ENCODE measurements at regions not wholly inside any gene's neighbourhood (a gene's known extent, or its start where the extent isn't known, plus 50 kb on each side); places are given as distances from the start of the nearest gene placed in this dataset.
A peak's percentile ranks its signal among the peaks of the same experiment; 100 is the strongest.
"Not testable (repeated sequence)": the region's sequence is repeated elsewhere in the genome, so short reads cannot be mapped to it uniquely, and the experiment has no call there.

DNA sequence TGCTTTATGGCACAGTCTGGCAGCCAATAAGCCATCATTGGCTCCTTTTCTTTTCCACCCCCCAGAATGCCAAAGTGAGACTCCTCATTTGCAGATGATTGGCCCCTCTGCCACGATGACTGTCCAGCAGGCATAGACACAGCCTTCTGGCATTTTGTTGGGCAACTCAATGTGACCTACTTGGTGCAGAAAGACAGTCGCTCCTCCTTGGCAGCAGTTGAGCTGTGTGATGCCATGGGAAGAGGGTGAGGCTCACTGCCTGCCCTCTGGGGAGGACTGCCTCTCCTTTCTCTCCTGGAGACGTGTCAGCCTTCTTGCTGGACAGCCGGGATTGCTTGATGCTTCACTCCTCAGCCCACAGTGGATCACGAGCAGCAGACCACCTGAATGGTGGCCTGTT lies 264.9 kb downstream of the C12orf75 start:
- DNase-seq: no peak

DNA sequence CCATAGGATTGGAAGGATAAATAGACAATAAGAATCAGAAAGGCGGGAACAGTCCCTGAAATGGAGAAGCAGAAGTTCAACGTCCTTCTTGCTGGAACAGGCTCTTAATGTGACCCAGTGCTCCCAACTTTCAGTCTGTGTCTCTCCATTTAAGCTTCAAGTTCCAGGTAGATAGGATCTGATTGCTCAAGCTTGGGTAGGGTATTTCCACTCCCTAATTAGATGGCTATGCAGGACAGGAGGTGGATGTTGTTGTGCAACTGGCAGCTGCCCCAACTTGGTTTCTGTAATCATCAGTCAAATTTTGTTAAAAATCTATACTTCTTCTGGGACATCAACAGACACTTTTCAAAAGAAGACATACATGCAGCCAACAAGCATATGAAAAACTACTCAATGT lies 266.2 kb downstream of the C12orf75 start:
- no peak for DNase-seq

DNA sequence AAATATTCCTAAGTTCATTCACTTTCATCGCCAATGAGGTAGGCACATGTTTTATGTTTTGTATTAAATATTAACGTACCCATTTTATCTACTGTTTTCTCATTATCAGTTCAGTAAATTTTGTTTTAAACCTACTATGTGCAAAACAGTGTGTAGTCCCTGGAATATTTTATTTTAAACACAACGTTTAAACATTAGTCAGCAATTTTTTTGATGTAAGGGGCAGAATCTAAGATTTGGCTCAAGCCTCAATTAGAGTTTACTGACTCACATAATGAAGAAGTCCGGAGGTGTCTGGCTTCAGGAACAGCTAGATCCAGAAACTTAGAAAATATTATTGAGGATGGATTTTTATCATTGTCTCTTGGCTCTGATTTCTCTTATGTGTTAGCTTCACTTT lies 267.5 kb downstream of the C12orf75 start:
- no peak for DNase-seq

DNA sequence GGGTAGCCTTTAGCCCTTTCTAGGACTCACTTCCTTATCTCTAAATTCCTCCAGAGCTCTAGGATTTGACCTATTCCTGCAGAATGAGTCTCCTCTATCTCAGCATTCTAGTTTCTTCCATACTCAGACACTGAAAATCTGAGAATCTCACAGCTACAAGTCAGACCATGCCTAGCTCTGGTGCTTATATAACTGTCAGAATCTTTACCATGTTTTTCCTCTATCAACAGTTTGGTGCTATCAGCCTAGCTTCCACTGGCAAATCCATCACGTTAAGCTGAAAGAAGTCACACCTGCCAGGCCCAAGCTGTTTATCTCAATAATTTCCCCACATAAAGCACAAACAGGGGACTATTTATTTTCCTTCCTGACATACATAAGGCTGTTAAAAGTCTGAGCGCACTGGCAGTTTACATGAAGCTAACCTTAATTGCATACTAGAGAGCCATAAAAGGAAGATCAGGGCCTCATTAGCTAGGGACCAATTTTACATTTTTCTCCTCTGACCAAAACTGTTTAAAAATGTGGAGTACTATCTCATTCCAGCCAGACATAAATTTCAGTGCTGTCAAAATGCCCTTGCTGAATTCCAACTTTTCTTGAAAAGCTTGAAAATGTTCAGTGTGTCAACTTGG lies 270.5 kb downstream of the C12orf75 start:
- DNase-seq: no peak

DNA sequence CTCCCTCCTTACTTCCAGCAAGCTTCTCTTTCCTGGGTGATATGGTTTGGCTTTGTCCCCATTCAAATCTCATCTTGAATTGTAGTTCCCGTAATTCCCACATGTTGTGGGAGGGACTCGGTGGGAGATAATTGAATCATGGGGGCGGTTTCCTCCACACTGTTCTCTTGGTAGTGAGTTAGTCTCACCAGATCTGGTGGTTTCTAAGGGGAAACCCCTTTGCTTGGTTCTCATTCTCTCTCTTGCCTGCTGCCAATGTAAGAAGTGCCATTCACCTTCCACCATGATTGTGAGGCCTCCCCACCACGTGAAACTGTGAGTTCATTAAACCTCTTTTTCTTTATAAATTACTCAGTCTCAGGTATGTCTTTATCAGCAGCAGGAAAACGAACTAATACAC lies 271.8 kb downstream of the C12orf75 start:
- DNase-seq: not testable (repeated sequence)

DNA sequence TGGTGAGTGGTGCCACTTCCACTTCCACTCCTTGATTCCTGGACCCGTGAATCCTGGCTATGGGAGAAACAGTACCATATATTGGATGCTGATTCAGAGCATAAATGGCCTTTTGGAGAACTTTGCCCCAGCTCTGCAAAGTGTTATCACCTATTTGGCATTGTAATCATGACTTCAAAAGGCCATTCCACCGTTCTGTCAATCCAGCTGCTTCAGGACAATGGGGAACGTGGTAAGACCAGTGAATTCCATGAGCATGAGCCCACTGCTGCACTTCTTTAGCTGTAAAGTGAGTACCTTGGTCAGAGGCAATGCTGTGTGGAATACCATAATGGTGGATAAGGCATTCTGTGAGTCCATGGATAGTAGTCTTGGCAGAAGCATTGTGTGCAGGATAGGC lies 273.8 kb downstream of the C12orf75 start:
- not testable (repeated sequence) for DNase-seq

DNA sequence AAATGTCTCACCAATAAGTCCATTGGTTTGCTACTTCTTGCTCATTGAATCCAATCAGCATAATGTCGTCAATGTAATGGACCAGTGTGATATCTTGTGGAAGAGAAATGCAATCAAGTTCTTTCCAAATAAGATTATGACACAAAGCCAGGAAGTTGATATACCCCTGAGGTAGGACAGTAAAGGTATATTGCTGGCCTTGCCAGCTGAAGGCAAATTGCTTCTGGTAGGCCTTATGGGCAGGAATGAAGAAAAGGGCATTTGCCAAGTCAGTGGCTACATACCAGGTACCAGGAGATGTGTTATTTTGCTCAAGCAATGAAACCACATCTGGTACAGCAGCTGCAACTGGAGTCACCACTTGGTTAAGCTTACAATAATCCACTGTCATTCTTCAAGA lies 276.1 kb downstream of the C12orf75 start:
- DNase-seq: not testable (repeated sequence)

DNA sequence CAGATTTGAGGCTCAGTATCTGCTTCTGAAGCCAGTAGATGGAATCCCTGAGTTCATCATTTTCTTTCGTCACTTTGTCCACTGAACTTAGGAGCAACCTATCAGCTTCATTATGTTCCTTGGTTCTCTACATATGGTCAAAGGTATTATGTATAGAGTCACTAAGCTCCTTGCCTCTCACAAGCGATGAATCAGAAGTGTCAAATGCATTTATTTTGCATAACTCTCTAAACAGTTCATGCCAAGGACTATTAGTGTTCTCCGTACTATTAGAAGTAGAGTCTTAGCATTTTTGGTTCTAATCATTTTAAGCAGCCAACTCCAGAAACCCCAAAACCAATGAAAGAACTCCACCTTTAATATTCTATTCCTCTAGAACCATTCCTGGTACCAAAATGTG lies 278.5 kb downstream of the C12orf75 start:
- not testable (repeated sequence) for DNase-seq

DNA sequence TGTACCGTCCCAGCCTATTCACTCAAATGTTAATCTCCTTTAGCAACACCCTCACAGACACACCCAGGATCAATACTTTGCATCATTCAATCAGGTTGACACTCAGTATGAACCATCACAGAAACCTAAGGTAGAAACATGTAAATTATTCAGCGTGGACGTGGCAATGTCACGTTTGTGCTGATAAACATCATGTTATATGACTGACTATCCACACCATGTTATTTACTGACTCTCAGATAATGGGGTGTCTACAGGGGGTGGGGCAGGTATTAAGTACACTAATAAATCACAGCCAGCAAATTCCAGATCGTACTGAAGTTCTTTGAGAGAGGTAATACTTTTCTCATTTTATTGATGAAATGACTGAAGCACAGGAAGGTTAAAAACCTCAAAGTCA lies 280.0 kb downstream of the C12orf75 start:
- DNase-seq: no peak

DNA sequence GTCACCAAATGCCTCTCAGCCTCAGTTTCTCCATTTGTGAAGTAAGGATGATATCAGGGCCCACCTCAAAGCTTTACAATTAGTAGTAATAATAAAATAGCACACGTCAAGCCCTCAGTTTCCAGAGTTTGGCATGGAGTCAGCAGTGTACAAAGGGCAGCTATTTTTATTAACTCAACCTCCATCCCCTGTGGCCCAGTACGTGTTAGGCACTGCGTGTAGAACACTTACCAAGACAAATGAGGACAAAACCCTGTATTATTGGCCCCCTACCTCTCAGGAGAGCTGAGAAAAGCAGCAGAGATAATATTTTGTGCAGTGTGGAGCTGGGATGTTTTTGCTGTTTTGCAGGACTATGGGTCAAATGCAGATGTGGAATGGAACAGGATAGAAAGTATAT lies 280.8 kb downstream of the C12orf75 start:
- DNase-seq: no peak

DNA sequence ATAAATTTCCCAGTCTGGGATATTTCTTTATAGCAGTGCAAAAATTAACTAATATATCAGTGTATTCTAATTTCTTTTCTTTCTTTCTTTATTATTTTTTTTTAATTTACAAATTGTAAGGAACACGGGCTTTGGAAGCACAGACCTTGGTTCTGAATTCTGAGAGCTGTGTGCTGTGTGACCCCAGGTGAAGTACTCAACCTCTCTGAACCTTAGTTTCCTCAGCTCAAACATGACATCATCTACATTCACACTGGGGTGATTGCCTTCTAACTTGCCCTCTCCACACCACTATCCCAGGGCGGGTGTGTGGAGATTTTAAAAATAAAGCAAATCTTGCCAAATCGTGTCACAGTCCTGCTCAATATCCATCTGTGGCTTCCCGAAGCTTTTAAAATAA lies 282.8 kb downstream of the C12orf75 start:
- DNase-seq: no peak

DNA sequence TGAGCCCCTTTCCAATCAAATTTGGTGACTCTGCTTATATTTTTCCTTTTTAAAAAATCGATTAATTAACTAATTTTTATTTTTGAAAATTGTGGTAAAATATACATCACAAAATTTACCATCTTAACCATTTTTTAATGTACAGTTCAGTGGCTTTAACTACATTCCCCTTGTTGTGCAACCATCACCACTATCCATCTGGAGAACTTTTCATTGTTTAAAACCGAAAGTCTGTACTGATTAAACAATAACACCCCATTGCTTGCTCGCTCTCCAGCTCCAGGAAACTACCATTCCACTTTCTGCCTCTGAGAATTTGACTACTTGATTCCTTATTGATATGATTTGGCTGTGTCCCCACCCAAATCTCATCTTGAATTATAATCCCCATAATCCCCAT lies 283.4 kb downstream of the C12orf75 start:
- DNase-seq: no peak

DNA sequence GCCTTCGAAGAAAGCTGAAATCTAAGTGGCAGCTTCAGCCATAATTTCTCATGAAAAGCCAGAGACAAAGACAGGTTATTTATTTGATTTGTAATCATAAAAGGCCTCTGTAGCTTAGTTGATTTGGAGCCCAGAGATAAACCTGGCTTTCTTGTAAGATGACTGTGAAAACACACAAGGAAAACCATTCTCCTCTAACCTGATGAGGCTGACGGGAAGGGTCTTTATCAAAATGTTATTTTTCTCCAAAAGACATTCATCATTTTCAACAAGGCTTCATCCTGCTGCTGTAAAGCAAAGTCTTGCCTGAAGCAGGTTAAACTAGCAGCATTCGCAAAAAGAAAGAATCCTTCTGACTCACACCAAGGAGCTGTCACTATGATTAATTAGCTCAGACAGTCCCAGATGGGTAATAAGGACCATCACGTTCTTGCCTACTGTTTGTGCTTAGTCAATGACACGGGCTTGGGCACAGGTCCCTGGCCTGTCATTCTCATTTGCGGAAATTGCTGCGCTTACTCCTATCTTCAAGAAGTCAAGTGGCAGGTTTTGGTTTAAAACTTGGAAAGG lies 286.6 kb downstream of the C12orf75 start:
- no peak for DNase-seq

DNA sequence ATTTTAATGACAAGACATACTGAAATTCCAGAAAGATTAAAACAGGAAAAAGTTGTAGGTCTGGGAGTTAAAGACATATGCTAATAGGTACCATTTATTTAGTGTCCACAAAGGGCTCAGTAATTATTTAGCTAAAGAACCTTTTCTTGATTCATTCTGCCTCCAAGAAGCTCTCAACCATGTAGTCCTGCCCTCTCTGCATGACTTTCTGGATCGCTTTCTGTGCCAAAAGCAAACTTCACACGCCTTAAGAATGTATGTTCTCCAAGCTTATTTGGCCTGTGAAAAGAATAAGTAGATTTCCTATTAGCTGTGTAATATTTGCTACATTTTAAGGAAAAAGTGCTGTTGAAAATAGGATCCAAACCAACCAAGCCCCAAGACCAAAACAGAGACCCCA lies 291.7 kb downstream of the C12orf75 start:
- DNase-seq: no peak

DNA sequence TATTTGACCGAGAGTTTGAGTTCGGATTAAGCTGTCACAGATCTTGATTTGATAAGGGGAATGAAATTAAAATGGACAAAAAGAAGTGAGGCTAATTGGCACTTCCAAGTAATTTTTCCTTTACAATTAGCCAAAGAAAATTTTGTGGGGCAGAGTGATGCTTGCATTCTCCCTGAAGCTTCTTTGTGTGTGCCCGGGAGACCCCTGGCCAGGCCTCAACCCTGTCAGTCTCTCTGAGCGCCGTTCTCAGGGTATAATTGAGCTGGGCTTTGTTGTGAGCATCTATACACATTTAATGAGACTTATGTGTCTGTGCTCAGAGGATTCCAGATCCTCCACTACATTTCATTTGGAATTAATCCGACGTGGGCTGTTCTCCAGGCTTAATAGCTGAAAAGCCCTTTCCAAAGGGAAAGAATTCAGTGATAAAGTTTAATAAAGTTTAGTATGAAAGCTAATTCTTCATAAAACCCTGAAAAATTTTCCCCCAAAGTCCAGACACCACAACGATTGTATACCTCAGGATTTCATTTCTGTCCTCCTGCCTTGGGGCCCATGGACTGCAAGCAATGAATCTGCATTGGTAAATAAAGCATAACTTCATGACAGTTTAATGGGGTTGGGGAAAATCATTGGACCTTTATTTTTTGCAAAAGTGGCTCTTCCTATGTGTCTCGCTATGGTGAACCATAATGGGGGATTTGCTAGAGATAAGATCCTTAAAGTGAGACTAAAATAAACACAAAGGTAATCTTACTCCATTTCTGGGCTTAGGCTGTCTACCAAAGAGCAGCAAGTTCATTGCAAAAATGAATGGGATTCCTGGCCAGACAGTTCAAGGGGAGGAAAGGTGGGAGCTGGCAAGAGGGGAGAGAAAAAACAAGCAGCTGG lies 292.6 kb downstream of the C12orf75 start:
- no peak for DNase-seq

DNA sequence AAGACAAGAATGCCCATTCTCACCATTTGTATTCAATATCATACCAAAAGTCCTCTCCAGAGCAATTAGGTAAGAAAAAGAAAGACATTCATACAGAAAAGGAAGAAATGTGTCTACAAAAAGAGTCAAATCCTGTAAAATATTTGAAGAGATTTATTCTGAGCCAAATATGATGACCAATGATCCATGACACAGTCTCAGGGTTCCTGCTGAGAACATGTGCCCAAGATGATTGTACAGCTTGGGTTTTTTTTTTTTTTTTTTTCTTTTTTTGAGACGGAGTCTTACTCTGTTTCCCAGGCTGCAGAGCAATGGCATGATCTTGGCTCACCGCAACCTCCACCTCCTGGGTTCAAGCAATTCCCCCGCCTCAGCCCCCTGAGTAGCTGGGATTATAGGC lies 296.2 kb downstream of the C12orf75 start:
- DNase-seq: no peak

DNA sequence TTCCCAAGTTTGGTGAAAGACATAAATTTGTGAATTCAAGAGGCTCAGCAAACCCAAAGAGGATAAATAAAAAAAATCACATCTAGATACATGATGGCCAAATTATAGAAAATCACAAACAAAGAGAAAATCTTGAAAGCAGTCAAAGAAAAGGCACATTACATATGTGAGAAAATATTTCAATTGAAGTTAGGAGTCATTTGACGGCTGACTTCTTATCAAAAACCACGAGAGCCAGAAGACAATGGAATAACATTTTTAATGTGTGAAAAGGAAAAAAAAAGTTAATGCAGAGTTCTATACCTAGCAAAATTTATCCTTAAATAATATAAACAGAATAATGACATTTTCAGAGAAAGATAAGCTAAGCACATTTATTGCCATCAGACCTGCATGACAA lies 307.0 kb downstream of the C12orf75 start:
- no peak for DNase-seq

DNA sequence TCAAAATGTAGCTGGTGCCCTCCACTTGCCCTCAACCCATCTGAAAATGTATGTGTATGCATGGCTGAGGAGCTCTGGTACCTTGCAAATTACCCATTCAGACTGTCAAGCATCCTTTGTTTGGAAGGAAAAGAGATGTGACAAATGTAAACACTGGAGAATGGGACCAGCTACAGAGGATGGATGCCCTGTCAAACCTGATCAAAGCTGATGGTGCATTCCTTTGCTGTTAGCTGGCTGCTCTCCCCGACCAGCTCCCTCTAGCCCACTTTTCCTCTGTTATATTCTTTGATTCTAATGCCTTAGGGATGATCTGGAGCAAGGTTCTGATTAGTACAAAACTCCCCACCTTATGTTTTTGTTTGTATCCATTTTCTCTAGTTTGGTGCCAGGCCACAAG lies 310.3 kb downstream of the C12orf75 start:
- peak; percentile 14 for DNase-seq

DNA sequence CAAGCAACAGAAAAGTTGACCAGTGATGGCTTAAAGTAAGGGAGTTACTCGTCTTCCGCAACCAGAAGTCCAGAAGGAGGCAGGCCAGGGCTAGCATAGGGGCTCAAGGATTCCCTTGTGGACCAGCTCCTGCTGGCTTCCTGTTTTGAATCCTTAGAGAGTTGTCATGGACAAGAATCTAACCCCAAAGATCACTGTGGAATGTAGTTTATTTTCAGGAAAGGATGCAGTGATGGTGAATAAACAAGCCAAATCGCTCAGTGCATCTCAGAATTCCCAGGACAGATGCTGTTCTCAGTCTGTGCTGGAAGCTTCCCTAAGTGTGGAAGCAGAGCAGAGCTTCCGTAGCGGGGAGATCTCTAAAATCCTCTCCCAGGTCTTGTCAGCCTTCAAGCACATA lies 311.3 kb downstream of the C12orf75 start:
- no peak for DNase-seq

DNA sequence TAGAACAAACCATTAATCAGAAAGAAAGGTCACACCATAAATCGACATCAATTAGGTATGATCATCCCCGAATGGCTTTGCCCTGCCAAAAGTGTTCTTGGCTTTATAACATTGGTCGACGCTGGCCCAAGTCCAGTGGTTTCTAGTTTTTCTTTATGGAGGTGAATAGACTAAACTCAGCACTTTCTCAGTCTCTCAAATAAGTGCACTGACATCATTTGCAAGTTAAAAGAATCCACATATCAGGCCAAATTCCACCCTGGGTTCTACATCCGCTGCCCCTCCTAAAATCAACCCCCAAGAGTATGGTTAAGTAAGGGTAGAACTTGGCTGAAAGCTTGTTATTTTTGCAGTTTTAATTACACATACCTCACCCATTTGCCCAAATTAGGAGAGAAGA lies 314.3 kb downstream of the C12orf75 start:
- DNase-seq: no peak

DNA sequence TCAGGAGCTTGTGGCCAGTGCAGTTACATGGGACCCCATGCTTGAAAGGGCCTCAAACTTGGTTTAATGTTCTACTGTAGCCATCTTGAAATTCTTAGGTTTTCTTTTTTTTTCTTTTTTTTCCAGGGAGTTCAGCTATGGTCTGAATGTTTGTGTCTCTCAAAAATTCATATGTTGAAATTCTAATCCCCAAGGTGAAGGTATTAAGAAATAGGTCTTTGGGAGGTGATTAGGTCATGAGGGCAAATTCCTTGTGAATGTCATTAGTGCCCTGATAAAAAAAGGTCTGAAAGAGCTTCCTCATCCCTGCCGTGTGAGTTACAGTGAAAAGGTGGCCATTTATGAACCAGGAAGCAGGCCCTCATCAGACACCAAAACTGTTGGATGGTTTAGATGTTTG lies 324.1 kb downstream of the C12orf75 start:
- DNase-seq: no peak

DNA sequence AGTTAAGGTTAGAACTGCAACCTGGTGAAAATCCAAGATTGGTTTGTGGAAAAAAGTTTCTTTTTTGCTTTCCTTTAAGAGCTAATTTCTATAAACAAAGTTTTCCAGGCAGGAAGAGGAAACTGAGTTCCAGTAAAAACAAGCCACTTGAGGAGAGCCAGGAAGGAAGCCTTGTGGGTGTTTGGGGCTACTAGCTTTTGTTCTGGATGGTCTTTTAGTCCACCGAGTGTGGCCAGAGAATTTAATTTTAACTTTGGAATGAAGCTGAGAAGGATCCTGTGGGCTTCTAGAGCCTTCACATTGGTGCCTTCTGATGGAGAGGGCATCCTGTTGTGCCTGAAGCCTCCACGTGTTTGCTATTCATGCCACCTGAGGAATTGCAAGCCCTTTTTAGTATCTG lies 327.9 kb downstream of the C12orf75 start:
- DNase-seq: no peak

DNA sequence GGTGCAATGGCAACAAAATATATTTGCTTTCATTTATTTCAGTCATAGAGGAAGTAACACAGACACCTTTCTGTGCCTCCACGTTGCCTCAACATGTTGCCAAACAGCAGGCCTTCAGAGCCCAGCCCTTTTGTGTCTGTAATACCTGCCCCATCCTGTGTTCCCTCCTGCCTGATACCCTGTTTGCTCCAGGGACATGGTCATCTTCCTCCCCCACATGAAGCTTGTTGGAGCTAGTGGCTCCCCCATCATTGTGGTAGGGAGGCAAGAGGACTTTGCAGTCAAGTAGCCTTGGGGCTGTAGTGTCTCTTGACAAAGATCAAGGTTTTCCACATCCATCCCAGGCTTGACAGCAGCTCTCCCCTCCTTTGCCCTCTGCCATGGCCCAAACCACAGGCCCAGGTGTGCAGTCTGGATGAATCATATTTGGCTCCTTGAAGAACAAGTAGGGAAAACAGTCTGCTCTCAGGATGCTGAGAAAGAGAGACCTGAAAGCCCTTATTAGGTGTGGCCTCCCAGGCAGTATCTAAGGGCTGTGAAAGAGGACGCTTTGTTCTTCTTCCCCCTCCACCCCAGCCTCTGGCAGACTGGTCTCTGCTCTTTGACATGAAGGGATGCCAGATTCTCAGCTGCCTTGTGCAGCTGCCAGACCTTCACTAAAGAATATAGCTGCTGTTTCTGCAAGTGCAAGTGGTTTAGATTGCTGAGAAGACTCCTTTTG lies 329.0 kb downstream of the C12orf75 start:
- DNase-seq: no peak

DNA sequence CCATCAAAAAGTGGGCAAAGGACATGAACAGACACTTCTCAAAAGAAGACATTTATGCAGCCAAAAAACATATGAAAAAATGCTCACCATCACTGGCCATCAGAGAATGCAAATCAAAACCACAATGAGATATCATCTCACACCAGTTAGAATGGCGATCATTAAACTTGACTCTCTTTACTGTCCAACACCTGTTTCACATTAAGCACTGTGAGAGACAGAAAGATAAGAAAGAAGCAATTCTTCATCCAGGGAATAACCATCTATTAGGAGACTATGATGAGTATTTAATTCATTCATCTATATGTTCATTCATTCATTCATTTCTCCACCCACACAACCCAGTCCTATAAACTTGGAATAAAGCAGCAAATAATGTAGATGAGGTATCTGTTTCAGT lies 334.3 kb downstream of the C12orf75 start:
- DNase-seq: not testable (repeated sequence)
